GM12878 (cell line): ENCODE measurements at regions not wholly inside any gene's neighbourhood (a gene's known extent, or its start where the extent isn't known, plus 50 kb on each side); places are given as distances from the start of the nearest gene placed in this dataset.

Source experiments
- ATAC-seq: fragments of 200-7000 bp; cut with Tn5 transposase; 3 replicates; pipeline ENCODE4 v1.9.1; 2020; ENCODE audit warnings: mild to moderate bottlenecking, moderate library complexity
- BruUV-seq: library from RNA; stranded (reverse); fragments of 400-500 nt; replicated peaks from 2 replicates; lab custom pipeline; 2021; lab: Mats Ljungman, UMichigan
- CTCF ChIA-PET: fragments of 300-600 bp; sonication (Branson Sonifier 250); formaldehyde crosslinking; extraction: SDS; loops from one replicate; lab custom pipeline; 2021; ENCODE audit warnings: inconsistent platforms; lab: Yijun Ruan, JAX
- POLR2A ChIA-PET: fragments of 350-600 bp; formaldehyde crosslinking; extraction: SDS; loops from one replicate; lab custom pipeline; 2021; ENCODE audit warnings: inconsistent platforms; lab: Charles Lee
- RAD21 ChIA-PET: fragments of 300-600 bp; sonication (Branson Sonifier 250); formaldehyde crosslinking; loops from one replicate; lab custom pipeline; 2023; ENCODE audit warnings: antibody characterized with exemption; ENCODE audit not compliant: unreplicated experiment; lab: Charles Lee
- SMC1A ChIA-PET: fragments of 300-600 bp; sonication (Branson Sonifier 250); formaldehyde crosslinking; loops from one replicate; lab custom pipeline; 2023; ENCODE audit not compliant: unreplicated experiment, uncharacterized antibody; lab: Charles Lee
- DNase-seq: peaks from one replicate; pipeline ENCODE4 v3.0.0-alpha.2; 2011; ENCODE audit warnings: low read depth, low spot score
- FAIRE-seq: peaks from 3 replicates; lab custom pipeline; 2011; peaks lifted over from hg19 to GRCh38; lab: Jason Lieb, UNC
- H2AFZ ChIP-seq: 2 replicates; pipeline ENCODE4 v1.6.0; 2011; ENCODE audit warnings: low read depth, low read length, control low read depth; ENCODE audit not compliant: control insufficient read depth
- H3K27ac ChIP-seq: 2 replicates; pipeline ENCODE4 v1.5.1; 2011; ENCODE audit warnings: control low read depth; ENCODE audit not compliant: control insufficient read depth, insufficient read depth
- H3K27me3 ChIP-seq, 2 experiments: replicated peaks in 1 of 2; 2 replicates each; pipeline versions ENCODE4 v1.6.0 to v1.6.1; 2011; ENCODE audit warnings: low read length in 1 of 2; ENCODE audit not compliant: control insufficient read depth in 2 of 2, insufficient read depth in 2 of 2
- H3K36me3 ChIP-seq, 2 experiments: 2 replicates each; pipeline ENCODE4 v1.5.1; 2011; ENCODE audit warnings: low read length in 1 of 2; ENCODE audit not compliant: control insufficient read depth in 2 of 2, insufficient read depth in 2 of 2
- H3K4me1 ChIP-seq: 2 replicates; pipeline ENCODE4 v1.6.1; 2011; ENCODE audit warnings: mild to moderate bottlenecking, low read length, moderate library complexity, mixed read lengths; ENCODE audit not compliant: control insufficient read depth, insufficient read depth
- H3K4me2 ChIP-seq: 2 replicates; pipeline ENCODE4 v1.6.0; 2011; ENCODE audit warnings: control low read depth; ENCODE audit not compliant: control insufficient read depth, insufficient read depth
- H3K4me3 ChIP-seq: fragments of 200-600 bp; sonication (generic); 2 replicates; pipeline ENCODE4 v1.5.1; 2016
- H3K79me2 ChIP-seq: 2 replicates; pipeline ENCODE4 v1.6.0; 2011; ENCODE audit warnings: low read length; ENCODE audit not compliant: control insufficient read depth, insufficient read depth
- H3K9ac ChIP-seq: 2 replicates; pipeline ENCODE4 v1.8.0; 2011; ENCODE audit warnings: low read length, control low read depth, mixed read lengths; ENCODE audit not compliant: control insufficient read depth, insufficient read depth
- H3K9me3 ChIP-seq: replicated peaks from 3 replicates; pipeline ENCODE4 v1.5.1; 2011; ENCODE audit warnings: mild to moderate bottlenecking, low read length; ENCODE audit not compliant: control insufficient read depth, insufficient read depth
- H4K20me1 ChIP-seq: 2 replicates; pipeline ENCODE4 v1.6.0; 2011; ENCODE audit not compliant: control insufficient read depth, insufficient read depth
- CEBPZ ChIP-seq: fragments of 150-350 bp; IDR thresholded peaks from 2 replicates; pipeline ENCODE4 v1.6.1; 2016; ENCODE audit warnings: low read depth, low read length
- CREB1 ChIP-seq: IDR thresholded peaks from 2 replicates; pipeline ENCODE4 v1.6.1; 2012; ENCODE audit warnings: low read depth, mild to moderate bottlenecking, inconsistent platforms
- DPF2 ChIP-seq: fragments of 450-650 bp; IDR thresholded peaks from 2 replicates; pipeline ENCODE4 v1.6.1; 2017; ENCODE audit warnings: mild to moderate bottlenecking
- GATAD2B ChIP-seq: fragments of 450-650 bp; conservative IDR thresholded peaks from 2 replicates; pipeline ENCODE4 v1.6.1; 2017; ENCODE audit warnings: low read depth, mild to moderate bottlenecking, moderate library complexity
- HCFC1 ChIP-seq: fragments of 150-350 bp; IDR thresholded peaks from 2 replicates; pipeline ENCODE4 v1.6.1; 2014; ENCODE audit warnings: low read length
- HDAC2 ChIP-seq: fragments of 200-600 bp; sonication (generic); IDR thresholded peaks from 2 replicates; pipeline ENCODE4 v1.6.1; 2017
- IKZF1 ChIP-seq: fragments of 450-650 bp; conservative IDR thresholded peaks from 2 replicates; pipeline ENCODE4 v1.6.1; 2017; ENCODE audit warnings: antibody characterized with exemption, mild to moderate bottlenecking
- MEF2B ChIP-seq: fragments of 450-650 bp; IDR thresholded peaks from 2 replicates; pipeline ENCODE4 v1.6.1; 2018; ENCODE audit warnings: mild to moderate bottlenecking, moderate library complexity; ENCODE audit not compliant: partially characterized antibody, poor library complexity, severe bottlenecking
- SREBF1 ChIP-seq: IDR thresholded peaks from 2 replicates; pipeline ENCODE4 v1.6.1; 2012; ENCODE audit warnings: mild to moderate bottlenecking, low read length
- WGBS: methylation state at CpG from one replicate; pipeline ENCODE4 v1.1.6; 2016; ENCODE audit warnings: low lambda C conversion rate; ENCODE audit not compliant: insufficient replicate concordance, insufficient coverage; ENCODE audit errors: missing lambda C conversion rate; 5-methylcytosine and 5-hydroxymethylcytosine counted together
- in situ Hi-C: fragments of 300-500 bp; cut with MboI; formaldehyde crosslinking; loops from 9 replicates; pipeline ENCODE4 v1.14.3; 2018; ENCODE audit warnings: mixed read lengths
- intact Hi-C: fragments of 100-400 bp; cut with micrococcal nuclease; formaldehyde crosslinking; loops from one replicate; pipeline ENCODE4 v1.14.2; 2022; ENCODE audit not compliant: unreplicated experiment
- TF ChIP-seq, protein P1 (sequence below): IDR thresholded peaks from 2 replicates; pipeline ENCODE4 v1.6.1; 2012; ENCODE audit warnings: mild to moderate bottlenecking, low read depth, low read length
- TF ChIP-seq, protein P2 (sequence below): fragments of 450-650 bp; formaldehyde crosslinking; IDR thresholded peaks from 2 replicates; pipeline ENCODE4 v1.4.0; 2022; ENCODE audit warnings: mild to moderate bottlenecking, moderate library complexity
- TF ChIP-seq, protein P3 (sequence below): fragments of 450-650 bp; IDR thresholded peaks from 2 replicates; pipeline ENCODE4 v1.6.1; 2017; ENCODE audit warnings: mild to moderate bottlenecking, low read depth, inconsistent platforms; ENCODE audit not compliant: poor library complexity, severe bottlenecking

DNA sequence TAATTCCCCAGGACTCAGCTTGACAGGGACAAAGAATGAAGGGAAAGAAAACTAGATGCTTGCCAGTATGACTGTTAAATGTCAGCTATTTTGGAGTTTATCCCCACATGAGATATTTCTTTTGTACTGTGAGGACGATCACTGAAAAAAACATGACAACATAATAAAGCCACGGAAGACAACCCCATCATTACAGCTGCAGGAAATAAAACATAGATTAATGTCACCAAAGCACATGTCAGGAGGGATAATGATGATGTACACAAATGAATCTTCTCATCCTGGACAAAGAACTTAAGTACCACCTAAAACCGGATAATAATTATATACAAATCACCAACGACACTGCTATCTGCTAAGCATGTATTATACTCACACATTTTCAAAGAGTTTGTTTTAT lies 84.6 kb upstream of the GRIP1 start (continued):
- TF ChIP-seq, protein P1, sequence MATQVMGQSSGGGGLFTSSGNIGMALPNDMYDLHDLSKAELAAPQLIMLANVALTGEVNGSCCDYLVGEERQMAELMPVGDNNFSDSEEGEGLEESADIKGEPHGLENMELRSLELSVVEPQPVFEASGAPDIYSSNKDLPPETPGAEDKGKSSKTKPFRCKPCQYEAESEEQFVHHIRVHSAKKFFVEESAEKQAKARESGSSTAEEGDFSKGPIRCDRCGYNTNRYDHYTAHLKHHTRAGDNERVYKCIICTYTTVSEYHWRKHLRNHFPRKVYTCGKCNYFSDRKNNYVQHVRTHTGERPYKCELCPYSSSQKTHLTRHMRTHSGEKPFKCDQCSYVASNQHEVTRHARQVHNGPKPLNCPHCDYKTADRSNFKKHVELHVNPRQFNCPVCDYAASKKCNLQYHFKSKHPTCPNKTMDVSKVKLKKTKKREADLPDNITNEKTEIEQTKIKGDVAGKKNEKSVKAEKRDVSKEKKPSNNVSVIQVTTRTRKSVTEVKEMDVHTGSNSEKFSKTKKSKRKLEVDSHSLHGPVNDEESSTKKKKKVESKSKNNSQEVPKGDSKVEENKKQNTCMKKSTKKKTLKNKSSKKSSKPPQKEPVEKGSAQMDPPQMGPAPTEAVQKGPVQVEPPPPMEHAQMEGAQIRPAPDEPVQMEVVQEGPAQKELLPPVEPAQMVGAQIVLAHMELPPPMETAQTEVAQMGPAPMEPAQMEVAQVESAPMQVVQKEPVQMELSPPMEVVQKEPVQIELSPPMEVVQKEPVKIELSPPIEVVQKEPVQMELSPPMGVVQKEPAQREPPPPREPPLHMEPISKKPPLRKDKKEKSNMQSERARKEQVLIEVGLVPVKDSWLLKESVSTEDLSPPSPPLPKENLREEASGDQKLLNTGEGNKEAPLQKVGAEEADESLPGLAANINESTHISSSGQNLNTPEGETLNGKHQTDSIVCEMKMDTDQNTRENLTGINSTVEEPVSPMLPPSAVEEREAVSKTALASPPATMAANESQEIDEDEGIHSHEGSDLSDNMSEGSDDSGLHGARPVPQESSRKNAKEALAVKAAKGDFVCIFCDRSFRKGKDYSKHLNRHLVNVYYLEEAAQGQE, result no peak
- no peak for TF ChIP-seq HDAC2
- TF ChIP-seq, protein P2, sequence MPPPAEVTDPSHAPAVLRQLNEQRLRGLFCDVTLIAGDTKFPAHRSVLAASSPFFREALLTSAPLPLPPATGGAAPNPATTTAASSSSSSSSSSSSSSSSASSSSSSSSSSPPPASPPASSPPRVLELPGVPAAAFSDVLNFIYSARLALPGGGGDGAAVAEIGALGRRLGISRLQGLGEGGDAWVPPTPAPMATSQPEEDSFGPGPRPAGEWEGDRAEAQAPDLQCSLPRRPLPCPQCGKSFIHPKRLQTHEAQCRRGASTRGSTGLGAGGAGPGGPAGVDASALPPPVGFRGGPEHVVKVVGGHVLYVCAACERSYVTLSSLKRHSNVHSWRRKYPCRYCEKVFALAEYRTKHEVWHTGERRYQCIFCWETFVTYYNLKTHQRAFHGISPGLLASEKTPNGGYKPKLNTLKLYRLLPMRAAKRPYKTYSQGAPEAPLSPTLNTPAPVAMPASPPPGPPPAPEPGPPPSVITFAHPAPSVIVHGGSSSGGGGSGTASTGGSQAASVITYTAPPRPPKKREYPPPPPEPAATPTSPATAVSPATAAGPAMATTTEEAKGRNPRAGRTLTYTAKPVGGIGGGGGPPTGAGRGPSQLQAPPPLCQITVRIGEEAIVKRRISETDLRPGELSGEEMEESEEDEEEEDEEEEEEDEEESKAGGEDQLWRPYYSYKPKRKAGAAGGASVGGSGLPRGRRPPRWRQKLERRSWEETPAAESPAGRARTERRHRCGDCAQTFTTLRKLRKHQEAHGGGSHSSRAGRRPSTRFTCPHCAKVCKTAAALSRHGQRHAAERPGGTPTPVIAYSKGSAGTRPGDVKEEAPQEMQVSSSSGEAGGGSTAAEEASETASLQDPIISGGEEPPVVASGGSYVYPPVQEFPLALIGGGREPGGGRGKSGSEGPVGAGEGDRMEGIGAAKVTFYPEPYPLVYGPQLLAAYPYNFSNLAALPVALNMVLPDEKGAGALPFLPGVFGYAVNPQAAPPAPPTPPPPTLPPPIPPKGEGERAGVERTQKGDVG (CRISPR knock-in tag), result no peak

DNA sequence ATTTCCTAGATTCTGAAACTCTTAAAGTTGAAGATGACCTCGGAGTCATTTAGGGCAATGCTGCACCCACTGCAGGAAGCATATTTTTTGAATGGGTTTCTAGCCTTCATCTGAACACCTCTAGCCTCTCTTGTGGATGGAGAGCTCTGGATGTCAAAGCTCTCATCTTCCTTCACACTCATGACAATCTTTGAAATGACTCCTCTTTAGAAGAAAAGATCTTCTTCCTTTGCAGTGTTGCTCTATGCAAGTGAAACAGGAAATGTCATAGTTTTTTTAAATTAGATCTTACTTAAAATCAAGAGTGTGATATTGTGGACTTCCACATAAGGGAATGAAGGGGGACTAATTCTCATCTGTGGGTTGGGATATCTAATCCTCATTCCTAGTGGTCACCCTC lies 86.3 kb upstream of the GRIP1 start:
- no peaks in the 10 kb centered on the region for H3K9me3 ChIP-seq
- POLR2A ChIA-PET, result no interaction called here
- no peak for DNase-seq
- 27% methylated on average over 1 of the region's 1 CpG for whole genome bisulfite sequencing
- no peaks in the 10 kb centered on the region for H3K36me3 ChIP-seq
- no peak overlapping the region for H3K27ac ChIP-seq
- RAD21 ChIA-PET, result no interaction called here
- CTCF ChIA-PET, result no interaction called here
- H3K27me3 ChIP-seq, result no peaks in the 10 kb centered on the region; a peak in 1 of 4 replicates
- intact Hi-C loops, result no loop called here
- no peak overlapping the region for H3K9ac ChIP-seq
- no peaks in the 10 kb centered on the region for H3K79me2 ChIP-seq
- no peaks in the 10 kb centered on the region for H4K20me1 ChIP-seq
- ATAC-seq, result no peak
- no peak overlapping the region for H2AFZ ChIP-seq
- no peak overlapping the region for H3K4me3 ChIP-seq
- in situ Hi-C loops, result no loop called here
- no peaks in the 10 kb centered on the region for H3K4me1 ChIP-seq
- FAIRE-seq, result no peak
- BruUV-seq, result no TSS peak
- no peak overlapping the region for H3K4me2 ChIP-seq
- SMC1A ChIA-PET, result no interaction called here
- TF ChIP-seq HCFC1 (no peak), MEF2B (no peak), DPF2 (no peak), CREB1 (no peak), CEBPZ (no peak), GATAD2B (no peak), SREBF1 (no peak), HDAC2 (no peak), IKZF1 (no peak)
- TF ChIP-seq, protein P3, sequence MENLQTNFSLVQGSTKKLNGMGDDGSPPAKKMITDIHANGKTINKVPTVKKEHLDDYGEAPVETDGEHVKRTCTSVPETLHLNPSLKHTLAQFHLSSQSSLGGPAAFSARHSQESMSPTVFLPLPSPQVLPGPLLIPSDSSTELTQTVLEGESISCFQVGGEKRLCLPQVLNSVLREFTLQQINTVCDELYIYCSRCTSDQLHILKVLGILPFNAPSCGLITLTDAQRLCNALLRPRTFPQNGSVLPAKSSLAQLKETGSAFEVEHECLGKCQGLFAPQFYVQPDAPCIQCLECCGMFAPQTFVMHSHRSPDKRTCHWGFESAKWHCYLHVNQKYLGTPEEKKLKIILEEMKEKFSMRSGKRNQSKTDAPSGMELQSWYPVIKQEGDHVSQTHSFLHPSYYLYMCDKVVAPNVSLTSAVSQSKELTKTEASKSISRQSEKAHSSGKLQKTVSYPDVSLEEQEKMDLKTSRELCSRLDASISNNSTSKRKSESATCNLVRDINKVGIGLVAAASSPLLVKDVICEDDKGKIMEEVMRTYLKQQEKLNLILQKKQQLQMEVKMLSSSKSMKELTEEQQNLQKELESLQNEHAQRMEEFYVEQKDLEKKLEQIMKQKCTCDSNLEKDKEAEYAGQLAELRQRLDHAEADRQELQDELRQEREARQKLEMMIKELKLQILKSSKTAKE, result no peak
